ENCODE measurements at regions not wholly inside any gene's neighbourhood (a gene's known extent, or its start where the extent isn't known, plus 50 kb on each side); places are given as distances from the start of the nearest gene placed in this dataset.
"Not testable (repeated sequence)": the region's sequence is repeated elsewhere in the genome, so short reads cannot be mapped to it uniquely, and the experiment has no call there.

DNA sequence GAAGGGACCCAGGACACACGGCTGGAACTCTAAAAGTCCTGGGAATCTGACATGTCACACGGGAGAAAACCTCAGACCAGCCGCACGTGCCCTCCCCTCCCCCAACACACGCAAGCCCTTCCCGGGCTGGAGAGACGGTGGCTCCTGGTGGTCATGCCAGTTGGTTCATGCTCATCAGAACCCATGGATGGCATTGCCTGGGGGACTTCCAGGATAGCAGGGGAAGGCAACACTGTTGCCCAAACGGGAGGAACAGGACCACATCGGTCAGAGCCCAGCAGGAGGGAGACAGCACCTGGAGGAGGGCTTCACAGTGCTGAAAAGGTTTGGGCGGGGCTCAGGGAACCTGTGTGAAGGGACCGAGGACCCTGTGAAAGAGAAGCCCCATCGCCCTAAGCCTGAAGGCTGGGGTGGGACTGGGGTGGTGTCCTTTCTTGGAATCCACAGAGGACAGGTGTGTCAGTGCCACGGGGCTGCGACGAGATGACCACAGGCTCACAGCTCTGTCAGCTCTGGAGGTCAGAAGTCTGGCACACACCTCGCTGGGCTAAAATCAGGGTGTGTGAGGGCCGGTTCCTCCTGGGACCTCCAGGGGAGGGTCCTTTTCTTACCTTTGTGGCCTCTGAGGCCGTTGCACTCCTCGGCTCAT is 151.7 kb upstream of the ZNF469 start:
- H3K23ac ChIP-seq (ENCODE audit: low read length in 2 of 2); H3K4me2 ChIP-seq (ENCODE audit: low read length, poor library complexity, severe bottlenecking); H2AK5ac ChIP-seq (ENCODE audit: low read length, severe bottlenecking); H2BK120ac ChIP-seq (ENCODE audit: low read depth, low read length); H4K91ac ChIP-seq (ENCODE audit: low read length); H3K79me1 ChIP-seq (replicated peaks; ENCODE audit: low read length, poor library complexity, severe bottlenecking); H3K36me3 ChIP-seq (ENCODE audit: control insufficient read depth in 1 of 2, insufficient read depth in 2 of 2, low read depth in 1 of 2, low read length in 2 of 2); H3K27ac ChIP-seq (ENCODE audit: low read length, poor library complexity, severe bottlenecking); H3K4me3 ChIP-seq (ENCODE audit: insufficient read depth in 1 of 2, low read depth in 1 of 2, low read length in 2 of 2); H3K9me3 ChIP-seq (ENCODE audit: control insufficient read depth, low read length); H2AFZ ChIP-seq (ENCODE audit: low read depth, low read length); H2BK12ac ChIP-seq (ENCODE audit: low read length in 2 of 2); DNase-seq; H4K8ac ChIP-seq (ENCODE audit: low read length); H3K9ac ChIP-seq (ENCODE audit: low read length); H3K4ac ChIP-seq (ENCODE audit: low read depth in 1 of 2, low read length in 2 of 2); H3K18ac ChIP-seq (ENCODE audit: low read depth in 1 of 2, low read length in 2 of 2); H3K4me1 ChIP-seq (ENCODE audit: control insufficient read depth, insufficient read depth, low read depth, low read length); H2BK5ac ChIP-seq (ENCODE audit: low read depth, low read length, poor library complexity, severe bottlenecking); H3K27me3 ChIP-seq (ENCODE audit: control insufficient read depth in 1 of 2, insufficient read depth in 1 of 2, low read length in 2 of 2); H2BK15ac ChIP-seq (ENCODE audit: low read depth, poor library complexity, severe bottlenecking); H3K14ac ChIP-seq (ENCODE audit: low read length in 2 of 2): not testable (repeated sequence)
- 91% methylated on average over 12 of the region's 19 CpGs for WGBS

DNA sequence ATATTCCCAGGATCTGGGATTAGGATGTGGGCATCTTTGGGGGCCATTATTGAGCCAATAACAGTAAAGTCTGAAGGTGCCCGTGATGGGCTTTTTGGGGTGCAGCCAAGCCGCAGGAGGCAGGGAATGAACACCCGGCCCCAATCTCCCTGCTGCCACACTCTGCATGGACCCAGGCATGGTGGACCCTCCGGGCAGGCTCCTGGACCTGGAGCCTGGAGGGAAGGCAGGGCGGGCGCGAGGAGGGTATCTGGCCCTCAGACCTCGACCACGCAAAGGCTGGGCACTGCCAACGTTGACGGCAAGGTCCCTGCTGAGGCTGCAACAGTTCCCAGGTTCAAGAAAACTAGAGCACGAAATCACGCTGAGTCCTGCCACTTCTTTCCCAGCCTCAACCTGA is 150.9 kb upstream of the ZNF469 start:
- not testable (repeated sequence) for H3K4me1 ChIP-seq (ENCODE audit: control insufficient read depth, insufficient read depth, low read depth, low read length); H3K36me3 ChIP-seq (ENCODE audit: control insufficient read depth in 1 of 2, insufficient read depth in 2 of 2, low read depth in 1 of 2, low read length in 2 of 2); H3K9me3 ChIP-seq (ENCODE audit: control insufficient read depth, low read length); H2BK120ac ChIP-seq (ENCODE audit: low read depth, low read length); H2BK15ac ChIP-seq (ENCODE audit: low read depth, poor library complexity, severe bottlenecking); H4K8ac ChIP-seq (ENCODE audit: low read length); H3K27me3 ChIP-seq (ENCODE audit: control insufficient read depth in 1 of 2, insufficient read depth in 1 of 2, low read length in 2 of 2); H3K79me1 ChIP-seq (replicated peaks; ENCODE audit: low read length, poor library complexity, severe bottlenecking); H3K23ac ChIP-seq (ENCODE audit: low read length in 2 of 2); H3K27ac ChIP-seq (ENCODE audit: low read length, poor library complexity, severe bottlenecking); H2AFZ ChIP-seq (ENCODE audit: low read depth, low read length); H3K9ac ChIP-seq (ENCODE audit: low read length); H2BK5ac ChIP-seq (ENCODE audit: low read depth, low read length, poor library complexity, severe bottlenecking); H3K4me3 ChIP-seq (ENCODE audit: insufficient read depth in 1 of 2, low read depth in 1 of 2, low read length in 2 of 2); DNase-seq; H2AK5ac ChIP-seq (ENCODE audit: low read length, severe bottlenecking); H3K4me2 ChIP-seq (ENCODE audit: low read length, poor library complexity, severe bottlenecking)
- peak overlapping the region in 1 of 2 experiments; percentile 59 for H2BK12ac ChIP-seq (ENCODE audit: low read length in 2 of 2)
- WGBS = 98% methylated on average over 13 of the region's 13 CpGs
- H3K14ac ChIP-seq (ENCODE audit: low read length in 2 of 2) = peak overlapping the region in 1 of 2 experiments; percentile 79
- H4K91ac ChIP-seq (ENCODE audit: low read length) = peak overlapping the region; percentile 34
- peak overlapping the region in 1 of 2 experiments; percentile 40 for H3K18ac ChIP-seq (ENCODE audit: low read depth in 1 of 2, low read length in 2 of 2)
- H3K4ac ChIP-seq (ENCODE audit: low read depth in 1 of 2, low read length in 2 of 2) = peak overlapping the region in 1 of 2 experiments; percentile 15

DNA sequence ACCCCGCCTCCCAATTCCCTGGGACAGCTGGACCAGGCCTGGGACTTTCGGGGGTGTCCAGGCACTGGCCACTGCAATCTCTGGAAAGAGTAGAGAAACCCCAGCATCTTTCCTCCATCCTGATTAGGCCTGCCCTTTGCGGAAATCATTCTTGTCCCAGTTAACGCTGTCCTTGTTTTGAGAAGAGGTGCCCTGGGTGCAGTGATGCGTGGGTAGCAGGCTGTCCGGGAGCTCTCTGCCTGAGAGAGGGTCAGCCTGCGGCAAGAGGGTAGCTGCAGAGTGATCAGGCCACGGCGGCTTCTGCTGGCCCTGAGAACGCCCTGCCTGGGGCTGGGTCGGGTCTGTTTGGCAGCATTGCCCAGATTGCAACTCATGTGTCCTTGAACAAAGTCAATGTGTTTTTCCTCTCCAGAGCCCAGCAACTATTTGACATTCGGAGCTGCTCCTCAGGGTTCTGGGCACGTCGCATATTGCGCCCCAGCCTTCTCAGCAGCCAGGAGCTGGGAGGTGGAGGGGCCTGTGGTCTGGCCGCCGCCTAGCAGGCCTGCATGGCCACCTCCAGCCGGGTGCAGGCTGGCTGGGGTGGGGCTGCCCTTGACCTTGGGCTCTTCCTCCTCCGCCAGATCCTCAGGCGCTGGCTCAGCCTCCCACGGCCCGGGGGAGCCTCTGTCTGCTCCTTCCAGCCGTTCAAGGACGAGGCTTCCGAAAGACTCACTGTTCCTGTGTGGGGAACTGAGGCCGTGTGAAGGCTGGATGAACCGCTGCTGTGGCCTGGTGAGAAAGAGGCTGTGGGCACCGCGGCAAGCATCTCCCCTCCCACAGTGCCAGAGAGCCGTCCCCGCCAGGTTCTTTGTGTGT is 150.1 kb upstream of the ZNF469 start:
- 92% methylated on average over 23 of the region's 31 CpGs for WGBS
- DNase-seq = not testable (repeated sequence)
- peak overlapping the region; percentile 94 for H2BK15ac ChIP-seq (ENCODE audit: low read depth, poor library complexity, severe bottlenecking)

More for the DNA sequence above, 150.1 kb upstream of the ZNF469 start:
- H2BK120ac ChIP-seq (ENCODE audit: low read depth, low read length); H3K36me3 ChIP-seq (ENCODE audit: control insufficient read depth in 1 of 2, insufficient read depth in 2 of 2, low read depth in 1 of 2, low read length in 2 of 2); H3K23ac ChIP-seq (ENCODE audit: low read length in 2 of 2); H3K4me3 ChIP-seq (ENCODE audit: insufficient read depth in 1 of 2, low read depth in 1 of 2, low read length in 2 of 2); H3K27me3 ChIP-seq (ENCODE audit: control insufficient read depth in 1 of 2, insufficient read depth in 1 of 2, low read length in 2 of 2); H2AK5ac ChIP-seq (ENCODE audit: low read length, severe bottlenecking); H3K79me1 ChIP-seq (replicated peaks; ENCODE audit: low read length, poor library complexity, severe bottlenecking); H2AFZ ChIP-seq (ENCODE audit: low read depth, low read length); H2BK5ac ChIP-seq (ENCODE audit: low read depth, low read length, poor library complexity, severe bottlenecking); H3K9ac ChIP-seq (ENCODE audit: low read length); H3K9me3 ChIP-seq (ENCODE audit: control insufficient read depth, low read length); H3K4me2 ChIP-seq (ENCODE audit: low read length, poor library complexity, severe bottlenecking); H3K27ac ChIP-seq (ENCODE audit: low read length, poor library complexity, severe bottlenecking): not testable (repeated sequence)
- peak overlapping the region; percentile 93 for H4K91ac ChIP-seq (ENCODE audit: low read length)
- peak overlapping the region; percentile 35 to 87 for H3K4ac ChIP-seq (ENCODE audit: low read depth in 1 of 2, low read length in 2 of 2)
- H3K18ac ChIP-seq (ENCODE audit: low read depth in 1 of 2, low read length in 2 of 2) = peak overlapping the region; percentile 54 to 84
- peaks cover 11% of the 10 kb centered on the region for H3K4me1 ChIP-seq (ENCODE audit: control insufficient read depth, insufficient read depth, low read depth, low read length)
- H2BK12ac ChIP-seq (ENCODE audit: low read length in 2 of 2) = peak overlapping the region; percentile 93 to 100
- H4K8ac ChIP-seq (ENCODE audit: low read length) = peak overlapping the region; percentile 41
- peak overlapping the region in 1 of 2 experiments; percentile 84 for H3K14ac ChIP-seq (ENCODE audit: low read length in 2 of 2)
